ENCODE measurements at regions not wholly inside any gene's neighbourhood (a gene's known extent, or its start where the extent isn't known, plus 50 kb on each side); places are given as distances from the start of the nearest gene placed in this dataset.

DNA sequence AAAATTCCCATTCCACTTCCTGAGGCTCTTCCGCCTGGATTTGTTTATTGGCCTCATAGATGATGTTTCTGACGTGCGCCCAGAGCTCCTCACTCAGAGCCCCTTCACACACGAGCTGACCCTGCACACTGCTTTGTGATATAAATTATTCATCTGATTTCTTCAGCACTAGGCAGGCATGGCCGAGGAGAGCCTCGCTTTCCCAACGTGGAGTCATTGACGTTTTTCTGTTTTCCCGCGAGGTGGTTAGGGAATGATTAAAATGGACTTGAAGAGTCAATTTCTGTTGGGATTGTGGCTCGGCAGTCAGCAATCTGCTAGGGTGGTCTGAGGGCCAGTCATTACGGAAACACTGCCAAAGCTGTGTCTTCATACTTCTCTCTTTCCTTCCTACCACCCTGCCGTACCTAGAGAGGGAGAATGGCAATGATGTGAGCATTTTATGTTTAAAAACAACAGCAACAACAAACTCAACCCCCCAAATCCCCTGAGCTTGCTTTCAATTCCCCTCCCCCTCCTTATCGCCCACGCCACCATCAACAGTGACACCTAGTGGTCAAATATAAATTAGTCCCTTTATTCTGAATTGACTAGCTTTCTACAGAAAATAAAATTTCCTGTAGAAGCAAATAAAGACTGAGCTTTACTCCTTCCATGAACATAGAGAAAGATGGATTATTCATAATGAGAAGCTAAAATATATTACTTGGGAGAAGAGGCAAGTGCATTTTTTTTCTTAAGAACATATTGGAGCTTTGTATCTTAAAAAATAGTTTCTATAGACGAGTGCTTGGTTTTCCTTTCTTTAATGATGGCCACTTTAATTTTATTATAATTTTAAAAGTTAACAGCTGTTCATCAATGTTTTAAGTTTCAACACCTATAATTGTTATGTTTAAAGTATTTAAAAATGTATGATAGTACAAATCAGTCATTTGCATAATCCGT is 285.1 kb downstream of the MTX2 start (continued):
- TF ChIP-seq, protein P1, sequence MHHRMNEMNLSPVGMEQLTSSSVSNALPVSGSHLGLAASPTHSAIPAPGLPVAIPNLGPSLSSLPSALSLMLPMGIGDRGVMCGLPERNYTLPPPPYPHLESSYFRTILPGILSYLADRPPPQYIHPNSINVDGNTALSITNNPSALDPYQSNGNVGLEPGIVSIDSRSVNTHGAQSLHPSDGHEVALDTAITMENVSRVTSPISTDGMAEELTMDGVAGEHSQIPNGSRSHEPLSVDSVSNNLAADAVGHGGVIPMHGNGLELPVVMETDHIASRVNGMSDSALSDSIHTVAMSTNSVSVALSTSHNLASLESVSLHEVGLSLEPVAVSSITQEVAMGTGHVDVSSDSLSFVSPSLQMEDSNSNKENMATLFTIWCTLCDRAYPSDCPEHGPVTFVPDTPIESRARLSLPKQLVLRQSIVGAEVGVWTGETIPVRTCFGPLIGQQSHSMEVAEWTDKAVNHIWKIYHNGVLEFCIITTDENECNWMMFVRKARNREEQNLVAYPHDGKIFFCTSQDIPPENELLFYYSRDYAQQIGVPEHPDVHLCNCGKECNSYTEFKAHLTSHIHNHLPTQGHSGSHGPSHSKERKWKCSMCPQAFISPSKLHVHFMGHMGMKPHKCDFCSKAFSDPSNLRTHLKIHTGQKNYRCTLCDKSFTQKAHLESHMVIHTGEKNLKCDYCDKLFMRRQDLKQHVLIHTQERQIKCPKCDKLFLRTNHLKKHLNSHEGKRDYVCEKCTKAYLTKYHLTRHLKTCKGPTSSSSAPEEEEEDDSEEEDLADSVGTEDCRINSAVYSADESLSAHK (tag by site-specific recombination; IDR thresholded peaks at IDR 0.05): 0 out of 2 replicates have a peak, but pooled peaks have one; percentile 31
- TF ChIP-seq, protein P2, sequence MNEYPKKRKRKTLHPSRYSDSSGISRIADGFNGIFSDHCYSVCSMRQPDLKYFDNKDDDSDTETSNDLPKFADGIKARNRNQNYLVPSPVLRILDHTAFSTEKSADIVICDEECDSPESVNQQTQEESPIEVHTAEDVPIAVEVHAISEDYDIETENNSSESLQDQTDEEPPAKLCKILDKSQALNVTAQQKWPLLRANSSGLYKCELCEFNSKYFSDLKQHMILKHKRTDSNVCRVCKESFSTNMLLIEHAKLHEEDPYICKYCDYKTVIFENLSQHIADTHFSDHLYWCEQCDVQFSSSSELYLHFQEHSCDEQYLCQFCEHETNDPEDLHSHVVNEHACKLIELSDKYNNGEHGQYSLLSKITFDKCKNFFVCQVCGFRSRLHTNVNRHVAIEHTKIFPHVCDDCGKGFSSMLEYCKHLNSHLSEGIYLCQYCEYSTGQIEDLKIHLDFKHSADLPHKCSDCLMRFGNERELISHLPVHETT (tag by site-specific recombination; IDR thresholded peaks at IDR 0.05): 0 out of 2 replicates have a peak, but pooled peaks have one; percentile 53
- peak; percentile 53; the same call in 1 of the 2 replicates for TF ChIP-seq FEZF1 (tag by site-specific recombination; IDR thresholded peaks at IDR 0.05)
- peak; percentile 36; the same call in 1 of the 2 replicates for TF ChIP-seq ZNF843 (tag by site-specific recombination; IDR thresholded peaks at IDR 0.05)
- TF ChIP-seq, protein P3, sequence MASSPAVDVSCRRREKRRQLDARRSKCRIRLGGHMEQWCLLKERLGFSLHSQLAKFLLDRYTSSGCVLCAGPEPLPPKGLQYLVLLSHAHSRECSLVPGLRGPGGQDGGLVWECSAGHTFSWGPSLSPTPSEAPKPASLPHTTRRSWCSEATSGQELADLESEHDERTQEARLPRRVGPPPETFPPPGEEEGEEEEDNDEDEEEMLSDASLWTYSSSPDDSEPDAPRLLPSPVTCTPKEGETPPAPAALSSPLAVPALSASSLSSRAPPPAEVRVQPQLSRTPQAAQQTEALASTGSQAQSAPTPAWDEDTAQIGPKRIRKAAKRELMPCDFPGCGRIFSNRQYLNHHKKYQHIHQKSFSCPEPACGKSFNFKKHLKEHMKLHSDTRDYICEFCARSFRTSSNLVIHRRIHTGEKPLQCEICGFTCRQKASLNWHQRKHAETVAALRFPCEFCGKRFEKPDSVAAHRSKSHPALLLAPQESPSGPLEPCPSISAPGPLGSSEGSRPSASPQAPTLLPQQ (tag by site-specific recombination; IDR thresholded peaks at IDR 0.05): 0 out of 2 replicates have a peak, but pooled peaks have one; percentile 34
- peak; percentile 31; the same call in 1 of the 2 replicates for TF ChIP-seq KLF8 (tag by site-specific recombination; IDR thresholded peaks at IDR 0.05)
- TF ChIP-seq, protein P4, sequence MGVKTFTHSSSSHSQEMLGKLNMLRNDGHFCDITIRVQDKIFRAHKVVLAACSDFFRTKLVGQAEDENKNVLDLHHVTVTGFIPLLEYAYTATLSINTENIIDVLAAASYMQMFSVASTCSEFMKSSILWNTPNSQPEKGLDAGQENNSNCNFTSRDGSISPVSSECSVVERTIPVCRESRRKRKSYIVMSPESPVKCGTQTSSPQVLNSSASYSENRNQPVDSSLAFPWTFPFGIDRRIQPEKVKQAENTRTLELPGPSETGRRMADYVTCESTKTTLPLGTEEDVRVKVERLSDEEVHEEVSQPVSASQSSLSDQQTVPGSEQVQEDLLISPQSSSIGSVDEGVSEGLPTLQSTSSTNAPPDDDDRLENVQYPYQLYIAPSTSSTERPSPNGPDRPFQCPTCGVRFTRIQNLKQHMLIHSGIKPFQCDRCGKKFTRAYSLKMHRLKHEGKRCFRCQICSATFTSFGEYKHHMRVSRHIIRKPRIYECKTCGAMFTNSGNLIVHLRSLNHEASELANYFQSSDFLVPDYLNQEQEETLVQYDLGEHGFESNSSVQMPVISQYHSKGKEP (tag by site-specific recombination; IDR thresholded peaks at IDR 0.05): no peak
- TF ChIP-seq HOXC10 (CRISPR knock-in tag; IDR thresholded peaks at IDR 0.05): no peak
- TF ChIP-seq, protein P5, sequence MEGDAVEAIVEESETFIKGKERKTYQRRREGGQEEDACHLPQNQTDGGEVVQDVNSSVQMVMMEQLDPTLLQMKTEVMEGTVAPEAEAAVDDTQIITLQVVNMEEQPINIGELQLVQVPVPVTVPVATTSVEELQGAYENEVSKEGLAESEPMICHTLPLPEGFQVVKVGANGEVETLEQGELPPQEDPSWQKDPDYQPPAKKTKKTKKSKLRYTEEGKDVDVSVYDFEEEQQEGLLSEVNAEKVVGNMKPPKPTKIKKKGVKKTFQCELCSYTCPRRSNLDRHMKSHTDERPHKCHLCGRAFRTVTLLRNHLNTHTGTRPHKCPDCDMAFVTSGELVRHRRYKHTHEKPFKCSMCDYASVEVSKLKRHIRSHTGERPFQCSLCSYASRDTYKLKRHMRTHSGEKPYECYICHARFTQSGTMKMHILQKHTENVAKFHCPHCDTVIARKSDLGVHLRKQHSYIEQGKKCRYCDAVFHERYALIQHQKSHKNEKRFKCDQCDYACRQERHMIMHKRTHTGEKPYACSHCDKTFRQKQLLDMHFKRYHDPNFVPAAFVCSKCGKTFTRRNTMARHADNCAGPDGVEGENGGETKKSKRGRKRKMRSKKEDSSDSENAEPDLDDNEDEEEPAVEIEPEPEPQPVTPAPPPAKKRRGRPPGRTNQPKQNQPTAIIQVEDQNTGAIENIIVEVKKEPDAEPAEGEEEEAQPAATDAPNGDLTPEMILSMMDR (tag by site-specific recombination; IDR thresholded peaks at IDR 0.05): peak; percentile 90
- no peak; the same call in 1 of the 2 replicates for TF ChIP-seq KLF10 (tag by site-specific recombination; IDR thresholded peaks at IDR 0.05)
- TF ChIP-seq, protein P6, sequence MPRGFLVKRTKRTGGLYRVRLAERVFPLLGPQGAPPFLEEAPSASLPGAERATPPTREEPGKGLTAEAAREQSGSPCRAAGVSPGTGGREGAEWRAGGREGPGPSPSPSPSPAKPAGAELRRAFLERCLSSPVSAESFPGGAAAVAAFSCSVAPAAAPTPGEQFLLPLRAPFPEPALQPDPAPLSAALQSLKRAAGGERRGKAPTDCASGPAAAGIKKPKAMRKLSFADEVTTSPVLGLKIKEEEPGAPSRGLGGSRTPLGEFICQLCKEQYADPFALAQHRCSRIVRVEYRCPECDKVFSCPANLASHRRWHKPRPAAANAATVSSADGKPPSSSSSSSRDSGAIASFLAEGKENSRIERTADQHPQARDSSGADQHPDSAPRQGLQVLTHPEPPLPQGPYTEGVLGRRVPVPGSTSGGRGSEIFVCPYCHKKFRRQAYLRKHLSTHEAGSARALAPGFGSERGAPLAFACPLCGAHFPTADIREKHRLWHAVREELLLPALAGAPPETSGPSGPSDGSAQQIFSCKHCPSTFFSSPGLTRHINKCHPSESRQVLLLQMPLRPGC (tag by site-specific recombination; IDR thresholded peaks at IDR 0.05): no peak
- TF ChIP-seq, protein P7, sequence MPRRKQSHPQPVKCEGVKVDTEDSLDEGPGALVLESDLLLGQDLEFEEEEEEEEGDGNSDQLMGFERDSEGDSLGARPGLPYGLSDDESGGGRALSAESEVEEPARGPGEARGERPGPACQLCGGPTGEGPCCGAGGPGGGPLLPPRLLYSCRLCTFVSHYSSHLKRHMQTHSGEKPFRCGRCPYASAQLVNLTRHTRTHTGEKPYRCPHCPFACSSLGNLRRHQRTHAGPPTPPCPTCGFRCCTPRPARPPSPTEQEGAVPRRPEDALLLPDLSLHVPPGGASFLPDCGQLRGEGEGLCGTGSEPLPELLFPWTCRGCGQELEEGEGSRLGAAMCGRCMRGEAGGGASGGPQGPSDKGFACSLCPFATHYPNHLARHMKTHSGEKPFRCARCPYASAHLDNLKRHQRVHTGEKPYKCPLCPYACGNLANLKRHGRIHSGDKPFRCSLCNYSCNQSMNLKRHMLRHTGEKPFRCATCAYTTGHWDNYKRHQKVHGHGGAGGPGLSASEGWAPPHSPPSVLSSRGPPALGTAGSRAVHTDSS (tag by site-specific recombination; IDR thresholded peaks at IDR 0.05): no peak
- peak; percentile 47; the same call in 1 of the 2 replicates for TF ChIP-seq SP7 (tag by site-specific recombination; IDR thresholded peaks at IDR 0.05)
- TF ChIP-seq ZXDB (tag by site-specific recombination; IDR thresholded peaks at IDR 0.05): peak; percentile 38; the same call in 1 of the 2 replicates
- TF ChIP-seq ZSCAN30 (tag by site-specific recombination; IDR thresholded peaks at IDR 0.05): peak; percentile 19; the same call in 1 of the 2 replicates
- no peak for TF ChIP-seq ZNF510 (tag by site-specific recombination; IDR thresholded peaks at IDR 0.05; ENCODE audit: insufficient replicate concordance)
- TF ChIP-seq, protein P8, sequence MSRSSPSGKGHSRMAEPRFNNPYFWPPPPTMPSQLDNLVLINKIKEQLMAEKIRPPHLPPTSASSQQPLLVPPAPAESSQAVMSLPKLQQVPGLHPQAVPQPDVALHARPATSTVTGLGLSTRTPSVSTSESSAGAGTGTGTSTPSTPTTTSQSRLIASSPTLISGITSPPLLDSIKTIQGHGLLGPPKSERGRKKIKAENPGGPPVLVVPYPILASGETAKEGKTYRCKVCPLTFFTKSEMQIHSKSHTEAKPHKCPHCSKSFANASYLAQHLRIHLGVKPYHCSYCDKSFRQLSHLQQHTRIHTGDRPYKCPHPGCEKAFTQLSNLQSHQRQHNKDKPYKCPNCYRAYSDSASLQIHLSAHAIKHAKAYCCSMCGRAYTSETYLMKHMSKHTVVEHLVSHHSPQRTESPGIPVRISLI (tag by site-specific recombination; IDR thresholded peaks at IDR 0.05): 0 out of 2 replicates have a peak, but pooled peaks have one; percentile 14
- TF ChIP-seq ZNF521 (tag by site-specific recombination; IDR thresholded peaks at IDR 0.05): no peak
- no peak for TF ChIP-seq ZNF529 (tag by site-specific recombination; IDR thresholded peaks at IDR 0.05; ENCODE audit: insufficient replicate concordance)
- TF ChIP-seq, protein P9, sequence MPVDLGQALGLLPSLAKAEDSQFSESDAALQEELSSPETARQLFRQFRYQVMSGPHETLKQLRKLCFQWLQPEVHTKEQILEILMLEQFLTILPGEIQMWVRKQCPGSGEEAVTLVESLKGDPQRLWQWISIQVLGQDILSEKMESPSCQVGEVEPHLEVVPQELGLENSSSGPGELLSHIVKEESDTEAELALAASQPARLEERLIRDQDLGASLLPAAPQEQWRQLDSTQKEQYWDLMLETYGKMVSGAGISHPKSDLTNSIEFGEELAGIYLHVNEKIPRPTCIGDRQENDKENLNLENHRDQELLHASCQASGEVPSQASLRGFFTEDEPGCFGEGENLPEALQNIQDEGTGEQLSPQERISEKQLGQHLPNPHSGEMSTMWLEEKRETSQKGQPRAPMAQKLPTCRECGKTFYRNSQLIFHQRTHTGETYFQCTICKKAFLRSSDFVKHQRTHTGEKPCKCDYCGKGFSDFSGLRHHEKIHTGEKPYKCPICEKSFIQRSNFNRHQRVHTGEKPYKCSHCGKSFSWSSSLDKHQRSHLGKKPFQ (tag by site-specific recombination; IDR thresholded peaks at IDR 0.05): no peak
- peak; percentile 36; the same call in 1 of the 2 replicates for TF ChIP-seq ZFP69B (tag by site-specific recombination; IDR thresholded peaks at IDR 0.05)
- no peak for TF ChIP-seq ZNF621 (tag by site-specific recombination; IDR thresholded peaks at IDR 0.05)
